HCT116 (cell line): ENCODE measurements at regions not wholly inside any gene's neighbourhood (a gene's known extent, or its start where the extent isn't known, plus 50 kb on each side); places are given as distances from the start of the nearest gene placed in this dataset.

Experiments used
- ATAC-seq: fragments of 200-7000 bp; cut with Tn5 transposase; 2 replicates; pipeline ENCODE4 v1.9.1; 2020; ENCODE audit warnings: mild to moderate bottlenecking, moderate library complexity
- BruUV-seq: library from RNA; stranded (reverse); fragments of 400-500 nt; replicated peaks from 2 replicates; lab custom pipeline; 2021; lab: Mats Ljungman, UMichigan
- CTCF ChIA-PET: fragments of 300-600 bp; sonication (Branson Sonifier 250); formaldehyde crosslinking; loops from one replicate; lab custom pipeline; 2021; ENCODE audit warnings: antibody characterized with exemption; lab: Charles Lee
- POLR2A ChIA-PET: fragments of 300-600, 350-600 bp; sonication (Branson Sonifier 250); formaldehyde crosslinking; loops from one replicate; lab custom pipeline; 2021; ENCODE audit warnings: antibody characterized with exemption; lab: Charles Lee
- RAD21 ChIA-PET, 2 experiments: fragments of 300-600 bp; sonication (Branson Sonifier 250); formaldehyde crosslinking; loops; one replicate each; lab custom pipeline; 2023; ENCODE audit warnings: low total read pairs in 2 of 2; ENCODE audit not compliant: uncharacterized antibody in 2 of 2, unreplicated experiment in 2 of 2, low non-redundant PET in 1 of 2; lab: Charles Lee
- DNase-seq: peaks from one replicate; pipeline ENCODE4 v3.0.0-alpha.2; 2010; ENCODE audit warnings: low read depth, low spot score
- H2AFZ ChIP-seq: fragments of 200-600 bp; shearing (Covaris generic), sonication (generic); 2 replicates; pipeline ENCODE4 v1.6.1; 2017; ENCODE audit warnings: low read depth, mixed run types, mixed read lengths, antibody characterized with exemption, low read length; ENCODE audit not compliant: poor library complexity, severe bottlenecking
- H3K27ac ChIP-seq: 2 replicates; pipeline ENCODE4 v1.5.1; 2012; ENCODE audit warnings: low read depth, low read length
- H3K27me3 ChIP-seq: fragments of 200-600 bp; sonication (generic); 2 replicates; pipeline ENCODE4 v1.6.1; 2016; ENCODE audit warnings: mixed run types, low read length, mixed read lengths; ENCODE audit not compliant: insufficient read depth
- H3K36me3 ChIP-seq, 2 experiments: fragments of 200-500 bp in 1 of 2; fragments of 200-600 bp in 1 of 2; sonication (Bioruptor generic) in 1 of 2; sonication (generic) in 1 of 2; 2 replicates each; pipeline versions ENCODE4 v1.5.1 to v1.6.1; 2014 to 2016; ENCODE audit warnings: low read length in 2 of 2, inconsistent platforms in 1 of 2, mixed read lengths in 1 of 2, mixed run types in 1 of 2; ENCODE audit not compliant: insufficient read depth in 2 of 2, control insufficient read depth in 1 of 2
- H3K4me1 ChIP-seq, 2 experiments: fragments of 200-600 bp in 1 of 2; sonication (generic) in 1 of 2; 2 replicates each; pipeline versions ENCODE4 v1.5.1 to v1.6.1; 2012 to 2017; ENCODE audit warnings: low read length in 2 of 2, inconsistent platforms in 1 of 2, mild to moderate bottlenecking in 1 of 2, mixed read lengths in 1 of 2, mixed run types in 1 of 2, moderate library complexity in 1 of 2; ENCODE audit not compliant: insufficient read depth in 2 of 2, control insufficient read depth in 1 of 2
- H3K4me2 ChIP-seq: fragments of 200-600 bp; sonication (generic); 2 replicates; pipeline ENCODE4 v1.6.1; 2017; ENCODE audit warnings: mixed run types, low read length, mixed read lengths
- H3K4me3 ChIP-seq, 2 experiments: fragments of 200-600 bp in 1 of 2; sonication (generic) in 1 of 2; replicated peaks in 1 of 2; 2 replicates each; pipeline ENCODE4 v1.5.1; 2011 to 2016; ENCODE audit warnings: low read length in 2 of 2, control low read depth in 1 of 2, low read depth in 1 of 2, mild to moderate bottlenecking in 1 of 2, mixed read lengths in 1 of 2, mixed run types in 1 of 2
- H3K79me2 ChIP-seq: fragments of 200-600 bp; sonication (generic); 2 replicates; pipeline ENCODE4 v1.6.1; 2017; ENCODE audit warnings: mild to moderate bottlenecking, mixed run types, low read length, moderate library complexity, mixed read lengths; ENCODE audit not compliant: insufficient read depth
- H3K9ac ChIP-seq: fragments of 200-600 bp; sonication (generic); 2 replicates; pipeline ENCODE4 v1.6.1; 2016; ENCODE audit warnings: low read length, mixed read lengths
- H3K9me2 ChIP-seq: fragments of 200-600 bp; sonication (generic), shearing (Covaris generic); 2 replicates; pipeline ENCODE4 v1.6.1; 2017; ENCODE audit warnings: mixed run types, mild to moderate bottlenecking, moderate library complexity; ENCODE audit not compliant: insufficient read depth
- H3K9me3 ChIP-seq, 2 experiments: fragments of 200-500 bp in 1 of 2; fragments of 200-600 bp in 1 of 2; sonication (Bioruptor generic) in 1 of 2; sonication (generic) in 1 of 2; 2 replicates each; pipeline ENCODE4 v1.6.1; 2014 to 2017; ENCODE audit warnings: low read length in 2 of 2, mixed read lengths in 2 of 2, inconsistent platforms in 1 of 2, low read depth in 1 of 2, mild to moderate bottlenecking in 1 of 2, mixed run types in 1 of 2, moderate library complexity in 1 of 2; ENCODE audit not compliant: control insufficient read depth in 1 of 2, insufficient read depth in 1 of 2
- H4K20me1 ChIP-seq: fragments of 200-600 bp; sonication (generic), shearing (Covaris generic); 2 replicates; pipeline ENCODE4 v1.6.1; 2017; ENCODE audit warnings: mixed run types, mild to moderate bottlenecking, moderate library complexity; ENCODE audit not compliant: insufficient read depth
- EGR1 ChIP-seq: IDR thresholded peaks from 2 replicates; pipeline ENCODE4 v1.6.1; 2012; ENCODE audit warnings: low read depth
- ELF1 ChIP-seq: IDR thresholded peaks from 2 replicates; pipeline ENCODE4 v1.6.1; 2012; ENCODE audit warnings: low read depth, borderline replicate concordance
- EZH2 ChIP-seq: fragments of 200-600 bp; sonication (generic); IDR thresholded peaks from 2 replicates; pipeline ENCODE4 v1.6.1; 2017; ENCODE audit warnings: antibody characterized with exemption, mixed run types
- EZH2phosphoT487 ChIP-seq: fragments of 200-600 bp; IDR thresholded peaks from 2 replicates; pipeline ENCODE4 v1.6.1; 2018; ENCODE audit warnings: antibody characterized with exemption, borderline replicate concordance
- FOSL1 ChIP-seq: IDR thresholded peaks from 2 replicates; pipeline ENCODE4 v1.6.1; 2012; ENCODE audit warnings: low read depth
- POLR2A ChIP-seq: IDR thresholded peaks from 2 replicates; pipeline ENCODE4 v1.7.0; 2011; ENCODE audit warnings: borderline replicate concordance; ENCODE audit not compliant: insufficient read depth, insufficient read length; ENCODE audit errors: extremely low read depth
- SP1 ChIP-seq: IDR thresholded peaks from 2 replicates; pipeline ENCODE4 v1.6.1; 2012; ENCODE audit warnings: low read depth
- TCF7L2 ChIP-seq: IDR thresholded peaks from 2 replicates; pipeline ENCODE4 v1.7.0; 2011; ENCODE audit warnings: borderline replicate concordance, inconsistent platforms; ENCODE audit not compliant: insufficient read depth, insufficient read length; ENCODE audit errors: extremely low read depth
- YY1 ChIP-seq: IDR thresholded peaks from 2 replicates; pipeline ENCODE4 v1.6.1; 2011; ENCODE audit warnings: low read length, low read depth, moderate library complexity, mild to moderate bottlenecking; ENCODE audit not compliant: insufficient replicate concordance; ENCODE audit errors: extremely low read depth
- ZNF274 ChIP-seq: fragments of 200-500 bp; sonication (Bioruptor generic); IDR thresholded peaks from 2 replicates; pipeline ENCODE4 v1.6.1; 2014; ENCODE audit warnings: mild to moderate bottlenecking, low read depth, low read length, inconsistent platforms
- intact Hi-C: fragments of 100-400 bp; cut with micrococcal nuclease; formaldehyde crosslinking; loops from 2 replicates; pipeline ENCODE4 v1.10.0; 2022
- TF ChIP-seq, protein P1 (sequence below), 3 experiments: fragments of 200-600 bp in 1 of 3; sonication (generic) in 1 of 3; IDR thresholded peaks in 2 of 3; conservative IDR thresholded peaks in 1 of 3; 2 replicates each; pipeline ENCODE4 v1.5.1; 2012 to 2017; ENCODE audit warnings: low read depth in 2 of 3, low read length in 2 of 3, antibody characterized with exemption in 1 of 3, borderline replicate concordance in 1 of 3, control low read depth in 1 of 3, mild to moderate bottlenecking in 1 of 3, mixed read lengths in 1 of 3, mixed run types in 1 of 3, moderate library complexity in 1 of 3; ENCODE audit not compliant: insufficient read depth in 1 of 3
- TF ChIP-seq, protein P2 (sequence below): IDR thresholded peaks from 2 replicates; pipeline ENCODE4 v1.6.1; 2012; ENCODE audit warnings: low read depth
- TF ChIP-seq, protein P3 (sequence below): IDR thresholded peaks from 2 replicates; pipeline ENCODE4 v1.6.1; 2012
- TF ChIP-seq, protein P4 (sequence below): IDR thresholded peaks from 2 replicates; pipeline ENCODE4 v1.6.1; 2012

DNA sequence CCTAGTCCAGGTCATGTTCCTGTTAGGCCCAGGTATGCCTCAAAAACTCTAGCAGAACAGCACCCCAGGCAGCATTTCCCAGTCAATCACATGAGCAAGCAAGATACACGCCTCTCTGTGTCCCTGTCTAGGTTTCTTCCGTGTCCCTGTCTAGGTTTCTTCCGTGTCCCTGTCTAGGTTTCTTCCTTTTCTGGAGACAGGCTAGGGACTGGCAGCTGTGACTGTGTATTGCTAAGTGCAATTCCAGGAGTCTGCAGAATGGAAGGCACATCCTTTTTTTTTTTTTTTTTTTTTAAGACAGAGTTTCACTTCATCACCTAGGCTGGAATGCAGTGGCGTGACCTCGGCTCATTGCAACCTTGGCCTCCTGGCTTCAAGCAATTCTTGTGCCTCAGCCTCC is 77.6 kb downstream of the SETD4 start:
- RAD21 ChIA-PET, result no interaction called here
- H3K9me2 ChIP-seq, result no peaks in the 10 kb centered on the region
- DNase-seq (no peak), ATAC-seq (no peak)
- H3K9ac ChIP-seq, result no peak overlapping the region
- TF ChIP-seq POLR2A, result no peak
- no peak for TF ChIP-seq FOSL1
- TF ChIP-seq, protein P1, sequence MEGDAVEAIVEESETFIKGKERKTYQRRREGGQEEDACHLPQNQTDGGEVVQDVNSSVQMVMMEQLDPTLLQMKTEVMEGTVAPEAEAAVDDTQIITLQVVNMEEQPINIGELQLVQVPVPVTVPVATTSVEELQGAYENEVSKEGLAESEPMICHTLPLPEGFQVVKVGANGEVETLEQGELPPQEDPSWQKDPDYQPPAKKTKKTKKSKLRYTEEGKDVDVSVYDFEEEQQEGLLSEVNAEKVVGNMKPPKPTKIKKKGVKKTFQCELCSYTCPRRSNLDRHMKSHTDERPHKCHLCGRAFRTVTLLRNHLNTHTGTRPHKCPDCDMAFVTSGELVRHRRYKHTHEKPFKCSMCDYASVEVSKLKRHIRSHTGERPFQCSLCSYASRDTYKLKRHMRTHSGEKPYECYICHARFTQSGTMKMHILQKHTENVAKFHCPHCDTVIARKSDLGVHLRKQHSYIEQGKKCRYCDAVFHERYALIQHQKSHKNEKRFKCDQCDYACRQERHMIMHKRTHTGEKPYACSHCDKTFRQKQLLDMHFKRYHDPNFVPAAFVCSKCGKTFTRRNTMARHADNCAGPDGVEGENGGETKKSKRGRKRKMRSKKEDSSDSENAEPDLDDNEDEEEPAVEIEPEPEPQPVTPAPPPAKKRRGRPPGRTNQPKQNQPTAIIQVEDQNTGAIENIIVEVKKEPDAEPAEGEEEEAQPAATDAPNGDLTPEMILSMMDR (IDR thresholded peaks at IDR 0.05 in 2 of 3, conservative IDR thresholded peaks at IDR 0.05 in 1 of 3; ENCODE audit: borderline replicate concordance in 1 of 3, insufficient read depth in 1 of 3, low read depth in 2 of 3, low read length in 2 of 3), result no peak
- no peak for TF ChIP-seq EGR1
- TF ChIP-seq ELF1, result no peak
- TF ChIP-seq, protein P2, sequence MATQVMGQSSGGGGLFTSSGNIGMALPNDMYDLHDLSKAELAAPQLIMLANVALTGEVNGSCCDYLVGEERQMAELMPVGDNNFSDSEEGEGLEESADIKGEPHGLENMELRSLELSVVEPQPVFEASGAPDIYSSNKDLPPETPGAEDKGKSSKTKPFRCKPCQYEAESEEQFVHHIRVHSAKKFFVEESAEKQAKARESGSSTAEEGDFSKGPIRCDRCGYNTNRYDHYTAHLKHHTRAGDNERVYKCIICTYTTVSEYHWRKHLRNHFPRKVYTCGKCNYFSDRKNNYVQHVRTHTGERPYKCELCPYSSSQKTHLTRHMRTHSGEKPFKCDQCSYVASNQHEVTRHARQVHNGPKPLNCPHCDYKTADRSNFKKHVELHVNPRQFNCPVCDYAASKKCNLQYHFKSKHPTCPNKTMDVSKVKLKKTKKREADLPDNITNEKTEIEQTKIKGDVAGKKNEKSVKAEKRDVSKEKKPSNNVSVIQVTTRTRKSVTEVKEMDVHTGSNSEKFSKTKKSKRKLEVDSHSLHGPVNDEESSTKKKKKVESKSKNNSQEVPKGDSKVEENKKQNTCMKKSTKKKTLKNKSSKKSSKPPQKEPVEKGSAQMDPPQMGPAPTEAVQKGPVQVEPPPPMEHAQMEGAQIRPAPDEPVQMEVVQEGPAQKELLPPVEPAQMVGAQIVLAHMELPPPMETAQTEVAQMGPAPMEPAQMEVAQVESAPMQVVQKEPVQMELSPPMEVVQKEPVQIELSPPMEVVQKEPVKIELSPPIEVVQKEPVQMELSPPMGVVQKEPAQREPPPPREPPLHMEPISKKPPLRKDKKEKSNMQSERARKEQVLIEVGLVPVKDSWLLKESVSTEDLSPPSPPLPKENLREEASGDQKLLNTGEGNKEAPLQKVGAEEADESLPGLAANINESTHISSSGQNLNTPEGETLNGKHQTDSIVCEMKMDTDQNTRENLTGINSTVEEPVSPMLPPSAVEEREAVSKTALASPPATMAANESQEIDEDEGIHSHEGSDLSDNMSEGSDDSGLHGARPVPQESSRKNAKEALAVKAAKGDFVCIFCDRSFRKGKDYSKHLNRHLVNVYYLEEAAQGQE, result no peak
- TF ChIP-seq, protein P3, sequence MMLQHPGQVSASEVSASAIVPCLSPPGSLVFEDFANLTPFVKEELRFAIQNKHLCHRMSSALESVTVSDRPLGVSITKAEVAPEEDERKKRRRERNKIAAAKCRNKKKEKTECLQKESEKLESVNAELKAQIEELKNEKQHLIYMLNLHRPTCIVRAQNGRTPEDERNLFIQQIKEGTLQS, result no peak
- TF ChIP-seq EZH2phosphoT487, result no peak
- no peak for TF ChIP-seq SP1
- TF ChIP-seq EZH2, result no peak
- no peak for TF ChIP-seq ZNF274
- no peak for TF ChIP-seq TCF7L2
- TF ChIP-seq YY1, result no peak
- TF ChIP-seq, protein P4, sequence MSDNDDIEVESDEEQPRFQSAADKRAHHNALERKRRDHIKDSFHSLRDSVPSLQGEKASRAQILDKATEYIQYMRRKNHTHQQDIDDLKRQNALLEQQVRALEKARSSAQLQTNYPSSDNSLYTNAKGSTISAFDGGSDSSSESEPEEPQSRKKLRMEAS, result no peak
- H2AFZ ChIP-seq, result no peak overlapping the region
- CTCF ChIA-PET, result no interaction called here
- intact Hi-C loops, result no loop called here
- POLR2A ChIA-PET, result no interaction called here
- H3K9me3 ChIP-seq, result no peaks in the 10 kb centered on the region
- H3K4me1 ChIP-seq, result no peaks in the 10 kb centered on the region
- no peaks in the 10 kb centered on the region for H4K20me1 ChIP-seq
- H3K79me2 ChIP-seq, result no peaks in the 10 kb centered on the region
- no TSS peak for BruUV-seq
- H3K27me3 ChIP-seq, result peaks cover 4% of the 10 kb centered on the region; the same call in 1 of the 2 replicates
- H3K36me3 ChIP-seq, result no peaks in the 10 kb centered on the region
- H3K27ac ChIP-seq, result no peak overlapping the region
- H3K4me3 ChIP-seq, result no peak overlapping the region
- H3K4me2 ChIP-seq, result no peak overlapping the region
